WTC11 (cell line): ENCODE measurements at regions not wholly inside any gene's neighbourhood (a gene's known extent, or its start where the extent isn't known, plus 50 kb on each side); places are given as distances from the start of the nearest gene placed in this dataset.

Experiments used
- ATAC-seq: fragments of 200-7000 bp; cut with Tn5 transposase; 2 replicates; pipeline ENCODE4 v1.10.0; 2021; ENCODE audit warnings: mild to moderate bottlenecking, moderate library complexity
- CTCF ChIA-PET: fragments of 300-600 bp; sonication (Branson Sonifier 250); formaldehyde crosslinking; loops from one replicate; lab custom pipeline; 2021; ENCODE audit warnings: antibody characterized with exemption; lab: Charles Lee
- POLR2A ChIA-PET: fragments of 350-600 bp; sonication (Branson Sonifier 250); formaldehyde crosslinking; loops from one replicate; lab custom pipeline; 2021; ENCODE audit warnings: antibody characterized with exemption; lab: Charles Lee
- DNase-seq: peaks from one replicate; pipeline ENCODE4 v3.0.0; 2021; ENCODE audit warnings: low spot score
- H3K27ac Mint-ChIP-seq: 2 replicates; pipeline ENCODE4 v1.8.0; 2021; ENCODE audit warnings: mixed read lengths
- H3K27me3 Mint-ChIP-seq: 2 replicates; pipeline ENCODE4 v1.8.0; 2021; ENCODE audit warnings: low read depth, mild to moderate bottlenecking, moderate library complexity, mixed read lengths
- H3K36me3 Mint-ChIP-seq: 2 replicates; pipeline ENCODE4 v1.8.0; 2021; ENCODE audit warnings: mixed read lengths
- H3K4me1 Mint-ChIP-seq: 2 replicates; pipeline ENCODE4 v1.8.0; 2022; ENCODE audit warnings: mixed read lengths
- H3K4me3 Mint-ChIP-seq: 2 replicates; pipeline ENCODE4 v1.8.0; 2021; ENCODE audit warnings: mild to moderate bottlenecking, moderate library complexity, mixed read lengths
- H3K9me3 Mint-ChIP-seq: 2 replicates; pipeline ENCODE4 v1.8.0; 2021; ENCODE audit warnings: mixed read lengths
- CREB1 ChIP-seq: sonication (generic); formaldehyde crosslinking; IDR thresholded peaks from 2 replicates; pipeline ENCODE4 v1.8.0; 2023; ENCODE audit warnings: mild to moderate bottlenecking, missing genetic modification reagents
- E2F1 ChIP-seq: sonication (generic); formaldehyde crosslinking; IDR thresholded peaks from 2 replicates; pipeline ENCODE4 v1.8.0; 2022; ENCODE audit warnings: mild to moderate bottlenecking, missing genetic modification reagents
- EMX1 ChIP-seq: fragments of 250-450 bp; sonication (Bioruptor Pico); IDR thresholded peaks from 2 replicates; pipeline ENCODE4 v1.8.0; 2021; ENCODE audit warnings: mild to moderate bottlenecking
- ETV6 ChIP-seq: sonication (generic); formaldehyde crosslinking; IDR thresholded peaks from 2 replicates; pipeline ENCODE4 v1.8.1; 2022; ENCODE audit warnings: mild to moderate bottlenecking, missing genetic modification reagents
- MAX ChIP-seq: sonication (generic); formaldehyde crosslinking; IDR thresholded peaks from 2 replicates; pipeline ENCODE4 v1.8.0; 2022; ENCODE audit warnings: mild to moderate bottlenecking, missing genetic modification reagents
- NR3C1 ChIP-seq: sonication (generic); formaldehyde crosslinking; conservative IDR thresholded peaks from 2 replicates; pipeline ENCODE4 v1.8.1; 2023; ENCODE audit warnings: low read depth, mild to moderate bottlenecking, missing genetic modification reagents
- PRRX2 ChIP-seq: fragments of 250-450 bp; sonication (Bioruptor Pico); IDR thresholded peaks from 2 replicates; pipeline ENCODE4 v1.8.0; 2021; ENCODE audit warnings: mild to moderate bottlenecking
- TP53 ChIP-seq: sonication (generic); formaldehyde crosslinking; IDR thresholded peaks from 2 replicates; pipeline ENCODE4 v1.8.1; 2023; ENCODE audit warnings: mild to moderate bottlenecking, missing genetic modification reagents
- ZNF138 ChIP-seq: sonication (generic); formaldehyde crosslinking; conservative IDR thresholded peaks from 2 replicates; pipeline ENCODE4 v1.8.1; 2022; ENCODE audit warnings: mild to moderate bottlenecking, moderate library complexity, missing genetic modification reagents
- ZNF281 ChIP-seq: sonication (generic); formaldehyde crosslinking; IDR thresholded peaks from 2 replicates; pipeline ENCODE4 v1.8.0; 2023; ENCODE audit warnings: mild to moderate bottlenecking, missing genetic modification reagents
- ZNF396 ChIP-seq: fragments of 250-450 bp; sonication (Bioruptor Pico); IDR thresholded peaks from 2 replicates; pipeline ENCODE4 v1.8.0; 2021; ENCODE audit warnings: mild to moderate bottlenecking, moderate library complexity, borderline replicate concordance
- TF ChIP-seq, protein P1 (sequence below): sonication (generic); formaldehyde crosslinking; conservative IDR thresholded peaks from 2 replicates; pipeline ENCODE4 v1.8.1; 2022; ENCODE audit warnings: mild to moderate bottlenecking, missing genetic modification reagents
- TF ChIP-seq, protein P2 (sequence below): sonication (generic); formaldehyde crosslinking; IDR thresholded peaks from 2 replicates; pipeline ENCODE4 v1.8.1; 2023; ENCODE audit warnings: mild to moderate bottlenecking, missing genetic modification reagents, moderate library complexity
- TF ChIP-seq, protein P3 (sequence below): fragments of 200-600 bp; IDR thresholded peaks from 2 replicates; pipeline ENCODE4 v1.8.0; 2022; ENCODE audit warnings: antibody characterized with exemption
- TF ChIP-seq, protein P4 (sequence below): sonication (generic); formaldehyde crosslinking; IDR thresholded peaks from 2 replicates; pipeline ENCODE4 v1.8.1; 2023; ENCODE audit warnings: mild to moderate bottlenecking, missing genetic modification reagents
- TF ChIP-seq, protein P5 (sequence below): sonication (generic); formaldehyde crosslinking; IDR thresholded peaks from 2 replicates; pipeline ENCODE4 v1.8.1; 2022; ENCODE audit warnings: low read depth, mild to moderate bottlenecking, moderate library complexity, missing genetic modification reagents, borderline replicate concordance
- TF ChIP-seq, protein P6 (sequence below): sonication (generic); formaldehyde crosslinking; IDR thresholded peaks from 2 replicates; pipeline ENCODE4 v1.8.0; 2022; ENCODE audit warnings: mild to moderate bottlenecking, missing genetic modification reagents

- CTCF ChIA-PET: no interaction called here
- H3K4me1 Mint-ChIP-seq: 0 out of 2 replicates have a peak, but pooled peaks cover 3% of the 10 kb centered on the region
- TF ChIP-seq, protein P1, sequence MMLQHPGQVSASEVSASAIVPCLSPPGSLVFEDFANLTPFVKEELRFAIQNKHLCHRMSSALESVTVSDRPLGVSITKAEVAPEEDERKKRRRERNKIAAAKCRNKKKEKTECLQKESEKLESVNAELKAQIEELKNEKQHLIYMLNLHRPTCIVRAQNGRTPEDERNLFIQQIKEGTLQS: no peak
- TF ChIP-seq, protein P2, sequence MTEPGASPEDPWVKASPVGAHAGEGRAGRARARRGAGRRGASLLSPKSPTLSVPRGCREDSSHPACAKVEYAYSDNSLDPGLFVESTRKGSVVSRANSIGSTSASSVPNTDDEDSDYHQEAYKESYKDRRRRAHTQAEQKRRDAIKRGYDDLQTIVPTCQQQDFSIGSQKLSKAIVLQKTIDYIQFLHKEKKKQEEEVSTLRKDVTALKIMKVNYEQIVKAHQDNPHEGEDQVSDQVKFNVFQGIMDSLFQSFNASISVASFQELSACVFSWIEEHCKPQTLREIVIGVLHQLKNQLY (CRISPR knock-in tag): no peak
- no peak for TF ChIP-seq NR3C1 (CRISPR knock-in tag)
- no peak for TF ChIP-seq PRRX2 (CRISPR knock-in tag)
- TF ChIP-seq EMX1: no peak
- no peak for TF ChIP-seq E2F1
- TF ChIP-seq, protein P3, sequence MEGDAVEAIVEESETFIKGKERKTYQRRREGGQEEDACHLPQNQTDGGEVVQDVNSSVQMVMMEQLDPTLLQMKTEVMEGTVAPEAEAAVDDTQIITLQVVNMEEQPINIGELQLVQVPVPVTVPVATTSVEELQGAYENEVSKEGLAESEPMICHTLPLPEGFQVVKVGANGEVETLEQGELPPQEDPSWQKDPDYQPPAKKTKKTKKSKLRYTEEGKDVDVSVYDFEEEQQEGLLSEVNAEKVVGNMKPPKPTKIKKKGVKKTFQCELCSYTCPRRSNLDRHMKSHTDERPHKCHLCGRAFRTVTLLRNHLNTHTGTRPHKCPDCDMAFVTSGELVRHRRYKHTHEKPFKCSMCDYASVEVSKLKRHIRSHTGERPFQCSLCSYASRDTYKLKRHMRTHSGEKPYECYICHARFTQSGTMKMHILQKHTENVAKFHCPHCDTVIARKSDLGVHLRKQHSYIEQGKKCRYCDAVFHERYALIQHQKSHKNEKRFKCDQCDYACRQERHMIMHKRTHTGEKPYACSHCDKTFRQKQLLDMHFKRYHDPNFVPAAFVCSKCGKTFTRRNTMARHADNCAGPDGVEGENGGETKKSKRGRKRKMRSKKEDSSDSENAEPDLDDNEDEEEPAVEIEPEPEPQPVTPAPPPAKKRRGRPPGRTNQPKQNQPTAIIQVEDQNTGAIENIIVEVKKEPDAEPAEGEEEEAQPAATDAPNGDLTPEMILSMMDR: no peak
- no peak for TF ChIP-seq ETV6 (CRISPR knock-in tag)
- TF ChIP-seq, protein P4, sequence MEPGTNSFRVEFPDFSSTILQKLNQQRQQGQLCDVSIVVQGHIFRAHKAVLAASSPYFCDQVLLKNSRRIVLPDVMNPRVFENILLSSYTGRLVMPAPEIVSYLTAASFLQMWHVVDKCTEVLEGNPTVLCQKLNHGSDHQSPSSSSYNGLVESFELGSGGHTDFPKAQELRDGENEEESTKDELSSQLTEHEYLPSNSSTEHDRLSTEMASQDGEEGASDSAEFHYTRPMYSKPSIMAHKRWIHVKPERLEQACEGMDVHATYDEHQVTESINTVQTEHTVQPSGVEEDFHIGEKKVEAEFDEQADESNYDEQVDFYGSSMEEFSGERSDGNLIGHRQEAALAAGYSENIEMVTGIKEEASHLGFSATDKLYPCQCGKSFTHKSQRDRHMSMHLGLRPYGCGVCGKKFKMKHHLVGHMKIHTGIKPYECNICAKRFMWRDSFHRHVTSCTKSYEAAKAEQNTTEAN (CRISPR knock-in tag): no peak
- TF ChIP-seq, protein P5, sequence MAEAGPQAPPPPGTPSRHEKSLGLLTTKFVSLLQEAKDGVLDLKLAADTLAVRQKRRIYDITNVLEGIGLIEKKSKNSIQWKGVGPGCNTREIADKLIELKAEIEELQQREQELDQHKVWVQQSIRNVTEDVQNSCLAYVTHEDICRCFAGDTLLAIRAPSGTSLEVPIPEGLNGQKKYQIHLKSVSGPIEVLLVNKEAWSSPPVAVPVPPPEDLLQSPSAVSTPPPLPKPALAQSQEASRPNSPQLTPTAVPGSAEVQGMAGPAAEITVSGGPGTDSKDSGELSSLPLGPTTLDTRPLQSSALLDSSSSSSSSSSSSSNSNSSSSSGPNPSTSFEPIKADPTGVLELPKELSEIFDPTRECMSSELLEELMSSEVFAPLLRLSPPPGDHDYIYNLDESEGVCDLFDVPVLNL (CRISPR knock-in tag): no peak
- no peak for TF ChIP-seq ZNF281
- TF ChIP-seq, all 79 proteins: peak for 0
- ATAC-seq (no peak), DNase-seq (no peak)
- Mint-ChIP-seq H3K9me3 (peaks cover 14% of the 10 kb centered on the region), H3K27ac (no peak overlapping the region), H3K4me3 (no peak overlapping the region), H3K36me3 (peaks cover 7% of the 10 kb centered on the region), H3K27me3 (no peaks in the 10 kb centered on the region)
- POLR2A ChIA-PET: no interaction called here
Observed at GRCh38 chr9:135326633-135327152, 152.9 kb upstream of the PPP1R26 start.

GRCh38 chr9:135328485-135329417 is 150.8 kb upstream of the PPP1R26 start:
- ChIA-PET CTCF (interaction anchor here (1.1 kb wide), 1 partner anchor 242 kb away, joined by 3 read pairs; no protein-coding TSS in a partner anchor), POLR2A (interaction anchor here (0.6 kb wide), 1 partner anchor 120 kb away, joined by 3 read pairs; no protein-coding TSS in a partner anchor)
- Mint-ChIP-seq H3K4me1 (0 out of 2 replicates have a peak, but pooled peaks cover 5% of the 10 kb centered on the region), H3K4me3 (no peak overlapping the region), H3K27me3 (no peaks in the 10 kb centered on the region), H3K36me3 (peaks cover 7% of the 10 kb centered on the region), H3K27ac (no peak overlapping the region), H3K9me3 (peaks cover 14% of the 10 kb centered on the region)
- ATAC-seq: no peak
- peak; percentile 5 for DNase-seq
- TF ChIP-seq EMX1: no peak
- no peak for TF ChIP-seq ZNF138
- TF ChIP-seq TP53: no peak
- no peak for TF ChIP-seq E2F1
- TF ChIP-seq ETV6 (CRISPR knock-in tag): no peak
- TF ChIP-seq, protein P6, sequence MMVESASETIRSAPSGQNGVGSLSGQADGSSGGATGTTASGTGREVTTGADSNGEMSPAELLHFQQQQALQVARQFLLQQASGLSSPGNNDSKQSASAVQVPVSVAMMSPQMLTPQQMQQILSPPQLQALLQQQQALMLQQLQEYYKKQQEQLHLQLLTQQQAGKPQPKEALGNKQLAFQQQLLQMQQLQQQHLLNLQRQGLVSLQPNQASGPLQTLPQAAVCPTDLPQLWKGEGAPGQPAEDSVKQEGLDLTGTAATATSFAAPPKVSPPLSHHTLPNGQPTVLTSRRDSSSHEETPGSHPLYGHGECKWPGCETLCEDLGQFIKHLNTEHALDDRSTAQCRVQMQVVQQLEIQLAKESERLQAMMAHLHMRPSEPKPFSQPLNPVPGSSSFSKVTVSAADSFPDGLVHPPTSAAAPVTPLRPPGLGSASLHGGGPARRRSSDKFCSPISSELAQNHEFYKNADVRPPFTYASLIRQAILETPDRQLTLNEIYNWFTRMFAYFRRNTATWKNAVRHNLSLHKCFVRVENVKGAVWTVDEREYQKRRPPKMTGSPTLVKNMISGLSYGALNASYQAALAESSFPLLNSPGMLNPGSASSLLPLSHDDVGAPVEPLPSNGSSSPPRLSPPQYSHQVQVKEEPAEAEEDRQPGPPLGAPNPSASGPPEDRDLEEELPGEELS (CRISPR knock-in tag): no peak
- TF ChIP-seq CREB1 (CRISPR knock-in tag): no peak
- no peak for TF ChIP-seq MAX
- no peak for TF ChIP-seq ZNF396 (CRISPR knock-in tag)
